IPS-18c (cell line): ENCODE measurements at regions not wholly inside any gene's neighbourhood (a gene's known extent, or its start where the extent isn't known, plus 50 kb on each side); places are given as distances from the start of the nearest gene placed in this dataset.
"Not testable (repeated sequence)": the region's sequence is repeated elsewhere in the genome, so short reads cannot be mapped to it uniquely, and the experiment has no call there.

Source experiments
- H3K4me3 ChIP-seq: 2 replicates; pipeline ENCODE4 v1.7.0; 2013; ENCODE audit warnings: low read depth, mild to moderate bottlenecking, low read length, moderate library complexity; ENCODE audit not compliant: insufficient read depth
- H3K9me3 ChIP-seq: one replicate; pipeline ENCODE4 v1.6.1; 2013; ENCODE audit warnings: mild to moderate bottlenecking, low read length, moderate library complexity; ENCODE audit not compliant: control insufficient read depth, insufficient read depth

GRCh38 chr7:46759711-46760480 is 822.0 kb downstream of the TNS3 start:
- Histone ChIP-seq H3K4me3 (no peak overlapping the region), H3K9me3 (no peaks in the 10 kb centered on the region)

- no peak overlapping the region for H3K4me3 ChIP-seq
- no peaks in the 10 kb centered on the region for H3K9me3 ChIP-seq
Measured at GRCh38 chr7:46756996-46757395, 824.9 kb downstream of the TNS3 start.

GRCh38 chr7:46756256-46756655 is 825.7 kb downstream of the TNS3 start:
- H3K9me3 ChIP-seq = no peaks in the 10 kb centered on the region
- H3K4me3 ChIP-seq = no peak overlapping the region

GRCh38 chr7:46755120-46756034 is 826.5 kb downstream of the TNS3 start:
- no peak overlapping the region for H3K4me3 ChIP-seq
- no peaks in the 10 kb centered on the region for H3K9me3 ChIP-seq

GRCh38 chr7:46754140-46754720 is 827.7 kb downstream of the TNS3 start:
- H3K4me3 ChIP-seq = no peak overlapping the region

GRCh38 chr7:46753662-46754061 is 828.2 kb downstream of the TNS3 start:
- no peaks in the 10 kb centered on the region for H3K9me3 ChIP-seq
- no peak overlapping the region for H3K4me3 ChIP-seq

More at GRCh38 chr7:46754140-46754720, 827.7 kb downstream of the TNS3 start:
- no peaks in the 10 kb centered on the region for H3K9me3 ChIP-seq

- Histone ChIP-seq H3K4me3 (no peak overlapping the region), H3K9me3 (no peaks in the 10 kb centered on the region)
Measured at GRCh38 chr7:46752881-46753366, 829.0 kb downstream of the TNS3 start.

GRCh38 chr7:46751927-46752723 is 829.8 kb downstream of the TNS3 start:
- H3K4me3 ChIP-seq, H3K9me3 ChIP-seq: not testable (repeated sequence)

- H3K4me3 ChIP-seq = no peak overlapping the region
- no peaks in the 10 kb centered on the region for H3K9me3 ChIP-seq
Measured at GRCh38 chr7:46751471-46751870, 830.4 kb upstream of the IGFBP3 start.

GRCh38 chr7:46750321-46750865 is 829.3 kb upstream of the IGFBP3 start:
- Histone ChIP-seq H3K9me3 (no peaks in the 10 kb centered on the region), H3K4me3 (no peak overlapping the region)

GRCh38 chr7:46747869-46748576 is 827.0 kb upstream of the IGFBP3 start:
- Histone ChIP-seq H3K4me3 (no peak overlapping the region), H3K9me3 (no peaks in the 10 kb centered on the region)

GRCh38 chr7:46746695-46747687 is 825.9 kb upstream of the IGFBP3 start:
- Histone ChIP-seq H3K4me3 (no peak overlapping the region), H3K9me3 (no peaks in the 10 kb centered on the region)

- H3K9me3 ChIP-seq = no peaks in the 10 kb centered on the region
- H3K4me3 ChIP-seq = no peak overlapping the region
Measured at GRCh38 chr7:46745707-46746090, 824.6 kb upstream of the IGFBP3 start.

- Histone ChIP-seq H3K4me3 (no peak overlapping the region), H3K9me3 (no peaks in the 10 kb centered on the region)
Measured at GRCh38 chr7:46744957-46745706, 824.1 kb upstream of the IGFBP3 start.

GRCh38 chr7:46742601-46743000 is 821.5 kb upstream of the IGFBP3 start:
- no peak overlapping the region for H3K4me3 ChIP-seq
- H3K9me3 ChIP-seq = no peaks in the 10 kb centered on the region
